ENCODE measurements at regions not wholly inside any gene's neighbourhood (a gene's known extent, or its start where the extent isn't known, plus 50 kb on each side); places are given as distances from the start of the nearest gene placed in this dataset.

- no peak for TF ChIP-seq CTCF (IDR thresholded peaks at IDR 0.05; ENCODE audit: extremely low read depth, insufficient read depth, missing control alignments)
- in situ Hi-C loops (cut with MboI; ENCODE audit: low pct_unique_long_range_greater_than_20kb, low sequenced_read_pairs, unreplicated experiment): no loop called here
- DNase-seq (ENCODE audit: low spot score): no peak
Observed at GRCh38 chr18:37986665-37987064, 421.1 kb upstream of the CELF4 start.

GRCh38 chr18:37985126-37985525, 419.5 kb upstream of the CELF4 start:
- TF ChIP-seq CTCF (IDR thresholded peaks at IDR 0.05; ENCODE audit: extremely low read depth, insufficient read depth, missing control alignments): no peak
- DNase-seq (ENCODE audit: low spot score): no peak
- in situ Hi-C loops (cut with MboI; ENCODE audit: low pct_unique_long_range_greater_than_20kb, low sequenced_read_pairs, unreplicated experiment): no loop called here

GRCh38 chr18:37980556-37980955, 415.0 kb upstream of the CELF4 start:
- in situ Hi-C loops (cut with MboI; ENCODE audit: low pct_unique_long_range_greater_than_20kb, low sequenced_read_pairs, unreplicated experiment): no loop called here
- TF ChIP-seq CTCF (IDR thresholded peaks at IDR 0.05; ENCODE audit: extremely low read depth, insufficient read depth, missing control alignments): no peak
- DNase-seq (ENCODE audit: low spot score): no peak

GRCh38 chr18:37975446-37975845, 409.8 kb upstream of the CELF4 start:
- no peak for DNase-seq (ENCODE audit: low spot score)
- in situ Hi-C loops (cut with MboI; ENCODE audit: low pct_unique_long_range_greater_than_20kb, low sequenced_read_pairs, unreplicated experiment): no loop called here
- TF ChIP-seq CTCF (IDR thresholded peaks at IDR 0.05; ENCODE audit: extremely low read depth, insufficient read depth, missing control alignments): no peak

- in situ Hi-C loops (cut with MboI; ENCODE audit: low pct_unique_long_range_greater_than_20kb, low sequenced_read_pairs, unreplicated experiment): no loop called here
- DNase-seq (ENCODE audit: low spot score): no peak
- TF ChIP-seq CTCF (IDR thresholded peaks at IDR 0.05; ENCODE audit: extremely low read depth, insufficient read depth, missing control alignments): no peak
Observed at GRCh38 chr18:37967261-37967660, 401.7 kb upstream of the CELF4 start.

GRCh38 chr18:37965572-37965970, 400.0 kb upstream of the CELF4 start:
- no peak for TF ChIP-seq CTCF (IDR thresholded peaks at IDR 0.05; ENCODE audit: extremely low read depth, insufficient read depth, missing control alignments)
- DNase-seq (ENCODE audit: low spot score): no peak
- in situ Hi-C loops (cut with MboI; ENCODE audit: low pct_unique_long_range_greater_than_20kb, low sequenced_read_pairs, unreplicated experiment): no loop called here
